Activated T-cell treated with anti-CD3 and anti-CD28 coated beads, Interleukin-2, amount 50 U/mL, for 24 hours (primary cell): ENCODE measurements at regions not wholly inside any gene's neighbourhood (a gene's known extent, or its start where the extent isn't known, plus 50 kb on each side); places are given as distances from the start of the nearest gene placed in this dataset.

Source experiments
- DNase-seq: peaks from one replicate; pipeline ENCODE4 v3.0.0-alpha.2; 2020
- H3K27ac Mint-ChIP-seq: 2 replicates; pipeline ENCODE4 v1.8.0; 2020; ENCODE audit warnings: mild to moderate bottlenecking, mixed read lengths
- H3K27me3 Mint-ChIP-seq: 2 replicates; pipeline ENCODE4 v1.8.0; 2020; ENCODE audit warnings: mixed read lengths
- H3K36me3 Mint-ChIP-seq: 2 replicates; pipeline ENCODE4 v1.8.0; 2020; ENCODE audit warnings: low read depth, mixed read lengths
- H3K4me1 Mint-ChIP-seq: 2 replicates; pipeline ENCODE4 v1.8.0; 2020; ENCODE audit warnings: low read depth, mixed read lengths
- H3K4me3 Mint-ChIP-seq: 2 replicates; pipeline ENCODE4 v1.8.0; 2020; ENCODE audit warnings: mild to moderate bottlenecking, moderate library complexity, mixed read lengths
- H3K9me3 Mint-ChIP-seq: 2 replicates; pipeline ENCODE4 v1.8.0; 2020; ENCODE audit warnings: mixed read lengths

GRCh38 chr7:115883629-115884028 is 146.9 kb downstream of the TFEC start:
- Mint-ChIP-seq H3K4me3 (no peak overlapping the region), H3K9me3 (no peaks in the 10 kb centered on the region), H3K36me3 (no peaks in the 10 kb centered on the region), H3K4me1 (no peaks in the 10 kb centered on the region), H3K27me3 (no peaks in the 10 kb centered on the region), H3K27ac (no peak overlapping the region)
- DNase-seq = no peak

DNA sequence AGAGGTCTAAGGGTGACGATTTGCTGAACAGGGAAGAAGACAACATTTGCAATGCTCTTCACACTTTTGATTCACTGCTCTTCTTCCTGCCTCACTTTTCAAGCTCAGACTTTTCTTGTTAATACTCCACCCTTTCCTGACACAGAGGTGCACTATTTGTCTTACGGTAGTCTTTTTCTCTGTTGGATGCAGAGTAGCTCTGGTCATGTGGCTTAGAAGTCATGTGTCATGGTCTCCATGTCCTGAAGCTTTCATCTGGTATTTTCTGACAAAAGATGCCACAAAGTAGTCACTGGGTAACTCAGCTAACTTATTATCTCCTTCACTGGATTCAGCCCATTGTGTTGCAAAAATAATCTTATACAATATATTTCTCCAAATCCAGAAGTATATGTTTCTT is 149.1 kb downstream of the TFEC start:
- H3K4me3 Mint-ChIP-seq = no peak overlapping the region
- no peaks in the 10 kb centered on the region for H3K4me1 Mint-ChIP-seq
- H3K27me3 Mint-ChIP-seq = no peaks in the 10 kb centered on the region
- H3K9me3 Mint-ChIP-seq = no peaks in the 10 kb centered on the region
- H3K36me3 Mint-ChIP-seq = no peaks in the 10 kb centered on the region
- H3K27ac Mint-ChIP-seq = no peak overlapping the region
- DNase-seq = no peak

DNA sequence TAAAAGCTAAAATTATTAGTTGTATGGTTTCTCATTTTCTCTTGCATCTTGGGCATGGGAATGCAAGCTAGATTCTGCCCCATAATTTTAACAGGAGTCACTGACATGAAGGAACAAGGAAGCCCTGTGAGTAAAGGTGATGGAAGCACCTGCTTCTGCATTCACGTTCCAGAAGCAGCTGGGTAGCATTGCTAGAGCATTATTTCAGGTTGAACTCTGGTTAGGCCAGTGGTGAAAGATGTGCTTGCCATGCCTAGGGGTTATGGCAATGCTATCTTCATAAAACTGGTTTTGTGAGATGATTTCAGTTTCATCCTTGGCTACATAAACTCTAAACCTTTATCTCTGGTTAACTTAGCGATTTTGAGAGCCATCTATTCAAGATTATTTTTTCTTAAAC is 151.4 kb downstream of the TFEC start:
- H3K9me3 Mint-ChIP-seq = no peaks in the 10 kb centered on the region
- H3K36me3 Mint-ChIP-seq = no peaks in the 10 kb centered on the region

GRCh38 chr7:115869801-115870200 is 160.8 kb downstream of the TFEC start:
- H3K27ac Mint-ChIP-seq = no peak overlapping the region

More for the DNA sequence above, 151.4 kb downstream of the TFEC start:
- Mint-ChIP-seq H3K27ac (no peak overlapping the region), H3K4me3 (no peak overlapping the region), H3K27me3 (no peaks in the 10 kb centered on the region), H3K4me1 (no peaks in the 10 kb centered on the region)
- DNase-seq = no peak

DNA sequence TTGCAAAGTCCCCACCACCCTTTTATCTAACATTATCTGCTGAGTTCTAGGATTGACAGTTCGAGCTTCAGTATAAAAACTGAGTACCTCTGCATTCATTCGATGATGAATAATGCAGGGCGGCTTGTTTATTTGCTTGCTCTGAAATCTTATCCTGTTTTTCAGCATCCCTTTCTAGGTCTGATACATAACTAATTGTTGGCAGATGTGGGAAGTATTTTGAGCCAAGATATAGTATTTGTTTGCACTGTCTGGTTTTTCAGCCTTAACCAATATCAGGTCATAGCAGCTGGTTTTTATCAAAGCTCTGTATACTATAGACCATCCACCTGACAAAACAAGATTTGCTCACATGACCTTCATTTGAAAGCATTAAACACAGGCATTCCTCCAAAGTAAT is 161.4 kb downstream of the TFEC start:
- no peaks in the 10 kb centered on the region for H3K9me3 Mint-ChIP-seq
- H3K36me3 Mint-ChIP-seq = no peaks in the 10 kb centered on the region
- H3K4me3 Mint-ChIP-seq = no peak overlapping the region
- H3K4me1 Mint-ChIP-seq = no peaks in the 10 kb centered on the region
- H3K27me3 Mint-ChIP-seq = peaks cover 10% of the 10 kb centered on the region
- H3K27ac Mint-ChIP-seq = no peak overlapping the region
- no peak for DNase-seq

More at GRCh38 chr7:115869801-115870200, 160.8 kb downstream of the TFEC start:
- no peak overlapping the region for H3K4me3 Mint-ChIP-seq
- no peaks in the 10 kb centered on the region for H3K36me3 Mint-ChIP-seq
- peaks cover 10% of the 10 kb centered on the region for H3K27me3 Mint-ChIP-seq
- no peak for DNase-seq
- no peaks in the 10 kb centered on the region for H3K4me1 Mint-ChIP-seq
- H3K9me3 Mint-ChIP-seq = no peaks in the 10 kb centered on the region

DNA sequence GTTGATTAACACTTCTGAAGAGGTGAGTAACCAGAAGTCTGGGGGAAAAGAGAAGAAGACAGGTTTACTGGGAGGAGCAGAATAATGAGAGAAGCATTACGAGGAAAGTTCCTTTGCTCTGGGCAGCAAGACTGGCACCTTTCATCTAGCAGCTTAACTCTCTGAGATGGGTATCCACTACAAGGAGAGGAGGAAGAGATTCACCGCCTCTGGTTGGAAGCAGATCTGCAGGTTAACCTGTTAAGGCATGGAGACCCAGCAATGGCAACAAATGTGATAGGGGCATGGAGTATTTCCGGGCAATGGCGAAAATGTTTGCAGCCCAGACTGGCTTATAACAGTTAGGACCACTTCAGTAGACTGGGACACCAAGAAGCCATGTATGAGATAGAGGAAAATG is 162.2 kb downstream of the TFEC start:
- Mint-ChIP-seq H3K4me3 (no peak overlapping the region), H3K27ac (no peak overlapping the region), H3K4me1 (no peaks in the 10 kb centered on the region), H3K9me3 (no peaks in the 10 kb centered on the region), H3K36me3 (no peaks in the 10 kb centered on the region), H3K27me3 (peaks cover 10% of the 10 kb centered on the region)
- DNase-seq = no peak

GRCh38 chr7:115864082-115864481 is 166.5 kb downstream of the TFEC start:
- no peak for DNase-seq
- H3K4me3 Mint-ChIP-seq = no peak overlapping the region
- H3K36me3 Mint-ChIP-seq = no peaks in the 10 kb centered on the region

GRCh38 chr7:115851291-115851690 is 179.3 kb downstream of the TFEC start:
- Mint-ChIP-seq H3K27ac (no peak overlapping the region), H3K4me1 (no peaks in the 10 kb centered on the region), H3K9me3 (no peaks in the 10 kb centered on the region), H3K36me3 (no peaks in the 10 kb centered on the region), H3K4me3 (no peak overlapping the region), H3K27me3 (peaks cover 3% of the 10 kb centered on the region)
- DNase-seq = no peak

More at GRCh38 chr7:115864082-115864481, 166.5 kb downstream of the TFEC start:
- Mint-ChIP-seq H3K9me3 (no peaks in the 10 kb centered on the region), H3K4me1 (no peaks in the 10 kb centered on the region), H3K27ac (no peak overlapping the region), H3K27me3 (peaks cover 5% of the 10 kb centered on the region)

DNA sequence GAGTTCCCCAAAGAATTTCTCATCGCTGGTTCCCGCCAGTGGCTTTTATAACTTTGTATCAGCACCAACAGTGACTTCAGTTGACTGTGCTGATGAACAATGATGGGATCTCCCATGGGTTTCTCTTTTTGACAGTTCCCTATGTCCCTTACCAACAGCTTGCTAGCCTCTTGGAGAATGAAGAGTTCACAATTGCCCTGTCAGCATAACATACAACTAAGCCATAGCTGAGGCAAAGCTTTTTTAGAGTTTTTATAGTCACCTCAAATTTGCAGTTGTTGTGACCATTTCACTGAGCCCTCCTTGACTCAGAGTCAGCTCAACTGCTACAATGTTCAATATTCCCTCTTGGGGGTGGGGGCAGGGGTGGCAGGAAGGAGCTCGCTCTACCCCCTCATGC is 179.8 kb downstream of the TFEC start:
- peaks cover 3% of the 10 kb centered on the region for H3K27me3 Mint-ChIP-seq
- no peak for DNase-seq

GRCh38 chr7:115844857-115845256 is 185.7 kb downstream of the TFEC start:
- H3K27ac Mint-ChIP-seq = no peak overlapping the region
- no peaks in the 10 kb centered on the region for H3K4me1 Mint-ChIP-seq
- H3K9me3 Mint-ChIP-seq = no peaks in the 10 kb centered on the region
- no peak overlapping the region for H3K4me3 Mint-ChIP-seq
- H3K27me3 Mint-ChIP-seq = no peaks in the 10 kb centered on the region
- no peaks in the 10 kb centered on the region for H3K36me3 Mint-ChIP-seq
- DNase-seq = no peak

More for the DNA sequence above, 179.8 kb downstream of the TFEC start:
- no peaks in the 10 kb centered on the region for H3K9me3 Mint-ChIP-seq
- no peak overlapping the region for H3K27ac Mint-ChIP-seq
- H3K36me3 Mint-ChIP-seq = no peaks in the 10 kb centered on the region
- H3K4me1 Mint-ChIP-seq = no peaks in the 10 kb centered on the region
- no peak overlapping the region for H3K4me3 Mint-ChIP-seq

- no peak for DNase-seq
- H3K4me3 Mint-ChIP-seq = no peak overlapping the region
- no peaks in the 10 kb centered on the region for H3K4me1 Mint-ChIP-seq
- H3K27me3 Mint-ChIP-seq = no peaks in the 10 kb centered on the region
- no peaks in the 10 kb centered on the region for H3K36me3 Mint-ChIP-seq
- H3K9me3 Mint-ChIP-seq = no peaks in the 10 kb centered on the region
- H3K27ac Mint-ChIP-seq = no peak overlapping the region
Measured at GRCh38 chr7:115840702-115841101, 189.9 kb downstream of the TFEC start.

DNA sequence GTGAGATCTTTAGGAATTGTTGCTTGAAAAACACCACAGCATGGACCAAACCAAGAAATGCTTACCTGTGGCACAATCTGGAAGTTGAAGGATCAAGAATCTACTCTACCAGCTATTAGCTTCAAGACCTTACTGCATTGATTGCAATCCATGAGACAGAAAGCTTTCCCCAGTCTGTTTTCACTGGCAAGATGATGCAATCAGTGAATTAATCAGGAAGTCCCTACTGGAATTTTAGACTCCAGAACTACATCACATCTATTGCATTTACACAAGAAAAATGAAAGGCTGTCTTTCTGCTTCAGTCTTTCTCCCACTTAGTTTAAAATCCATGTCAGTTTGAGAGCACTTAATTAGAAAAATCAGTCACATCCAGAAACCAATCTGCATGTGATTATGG is 191.7 kb downstream of the TFEC start:
- Mint-ChIP-seq H3K27ac (no peak overlapping the region), H3K36me3 (no peaks in the 10 kb centered on the region), H3K4me1 (no peaks in the 10 kb centered on the region), H3K9me3 (no peaks in the 10 kb centered on the region), H3K4me3 (no peak overlapping the region), H3K27me3 (no peaks in the 10 kb centered on the region)
- DNase-seq = no peak

GRCh38 chr7:115831371-115831770 is 199.2 kb downstream of the TFEC start:
- Mint-ChIP-seq H3K4me1 (no peaks in the 10 kb centered on the region), H3K9me3 (no peaks in the 10 kb centered on the region), H3K27ac (no peak overlapping the region), H3K4me3 (no peak overlapping the region), H3K36me3 (no peaks in the 10 kb centered on the region), H3K27me3 (no peaks in the 10 kb centered on the region)
- DNase-seq = no peak

GRCh38 chr7:115827305-115828045 is 203.1 kb downstream of the TFEC start:
- no peaks in the 10 kb centered on the region for H3K36me3 Mint-ChIP-seq
- DNase-seq = no peak
- no peak overlapping the region for H3K4me3 Mint-ChIP-seq
- no peak overlapping the region for H3K27ac Mint-ChIP-seq
- H3K9me3 Mint-ChIP-seq = no peaks in the 10 kb centered on the region
- H3K27me3 Mint-ChIP-seq = no peaks in the 10 kb centered on the region
- H3K4me1 Mint-ChIP-seq = no peaks in the 10 kb centered on the region

DNA sequence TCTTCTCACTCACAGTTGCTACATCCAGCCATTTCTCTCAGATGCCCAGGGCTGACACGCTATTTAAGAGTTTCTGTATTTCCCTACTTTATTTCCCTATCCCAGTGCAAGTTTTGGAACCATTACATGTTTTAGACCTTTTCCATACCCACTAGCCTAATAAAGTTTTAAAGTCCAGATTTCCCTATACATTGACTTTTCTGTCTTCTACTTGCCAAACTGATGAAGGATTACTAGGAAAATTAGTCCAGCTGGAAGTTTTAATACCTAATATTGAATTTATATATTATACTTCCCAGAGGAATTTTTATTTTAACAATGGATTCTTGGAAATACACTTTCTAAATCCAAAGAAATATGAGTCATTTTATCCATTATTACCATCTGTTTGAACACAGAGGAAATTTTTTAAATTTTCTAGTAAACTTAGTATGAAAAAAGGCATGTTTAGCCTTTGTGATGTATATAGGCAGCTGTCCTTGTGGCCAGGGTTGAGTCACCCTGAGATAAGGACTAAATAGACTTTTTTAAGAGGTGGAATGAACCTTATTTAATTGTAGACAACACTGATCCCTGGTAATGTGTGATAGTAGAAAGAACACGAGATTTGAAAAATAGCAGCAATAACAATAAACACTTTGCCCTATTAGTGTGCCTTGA is 205.0 kb downstream of the TFEC start:
- DNase-seq = no peak
- H3K27ac Mint-ChIP-seq = no peak overlapping the region
- no peaks in the 10 kb centered on the region for H3K36me3 Mint-ChIP-seq
- no peaks in the 10 kb centered on the region for H3K27me3 Mint-ChIP-seq
- H3K4me1 Mint-ChIP-seq = no peaks in the 10 kb centered on the region
- no peak overlapping the region for H3K4me3 Mint-ChIP-seq
- no peaks in the 10 kb centered on the region for H3K9me3 Mint-ChIP-seq
